Endothelial cell of umbilical vein (primary cell): ENCODE measurements at regions not wholly inside any gene's neighbourhood (a gene's known extent, or its start where the extent isn't known, plus 50 kb on each side); places are given as distances from the start of the nearest gene placed in this dataset.

Experiments used
- BruUV-seq: library from RNA; stranded (reverse); fragments of 400-500 nt; replicated peaks from 2 replicates; lab custom pipeline; 2021; lab: Mats Ljungman, UMichigan
- CTCF ChIA-PET: fragments of 300-600, 350-600 bp; sonication (Branson Sonifier 250); formaldehyde crosslinking; loops from one replicate; lab custom pipeline; 2021; ENCODE audit warnings: antibody characterized with exemption, inconsistent platforms; lab: Charles Lee
- POLR2A ChIA-PET: fragments of 300-600, 350-600 bp; sonication (Branson Sonifier 250); formaldehyde crosslinking; loops from one replicate; lab custom pipeline; 2021; ENCODE audit warnings: antibody characterized with exemption, inconsistent platforms; lab: Charles Lee
- DNase-seq: peaks from one replicate; pipeline ENCODE4 v3.0.0-alpha.2; 2011; ENCODE audit warnings: low read depth, low spot score
- FAIRE-seq: peaks from 2 replicates; lab custom pipeline; 2011; peaks lifted over from hg19 to GRCh38; lab: Jason Lieb, UNC
- H2AFZ ChIP-seq: 2 replicates; pipeline ENCODE4 v1.6.0; 2012; ENCODE audit warnings: low read depth, low read length, control low read depth, inconsistent platforms
- H3K27ac ChIP-seq: 2 replicates; pipeline ENCODE4 v1.5.1; 2011; ENCODE audit warnings: low read depth, mild to moderate bottlenecking, control low read depth, low read length, moderate library complexity; ENCODE audit not compliant: insufficient read depth
- H3K27me3 ChIP-seq, 2 experiments: 2 replicates each; pipeline versions ENCODE4 v1.6.0 to v1.6.1; 2011; ENCODE audit warnings: low read length in 2 of 2, mixed read lengths in 1 of 2; ENCODE audit not compliant: control insufficient read depth in 2 of 2, insufficient read depth in 2 of 2
- H3K36me3 ChIP-seq, 2 experiments: 2 replicates in 1 of 2; 3 replicates in 1 of 2; pipeline ENCODE4 v1.5.1; 2011; ENCODE audit warnings: low read length in 2 of 2, mild to moderate bottlenecking in 1 of 2, moderate library complexity in 1 of 2; ENCODE audit not compliant: control insufficient read depth in 2 of 2, insufficient read depth in 2 of 2; ENCODE audit errors: extremely low read depth in 1 of 2
- H3K4me1 ChIP-seq: 3 replicates; pipeline ENCODE4 v1.5.1; 2011; ENCODE audit warnings: mild to moderate bottlenecking, low read length; ENCODE audit not compliant: control insufficient read depth, insufficient read depth; ENCODE audit errors: extremely low read depth
- H3K4me2 ChIP-seq: 2 replicates; pipeline ENCODE4 v1.6.1; 2011; ENCODE audit warnings: low read length, control low read depth, mixed read lengths; ENCODE audit not compliant: insufficient read depth
- H3K4me3 ChIP-seq, 3 experiments: fragments of 200-600 bp in 1 of 3; sonication (generic), shearing (Covaris generic) in 1 of 3; replicated peaks in 1 of 3; 2 replicates each; pipeline ENCODE4 v1.5.1; 2011 to 2016; ENCODE audit warnings: control low read depth in 3 of 3, low read length in 3 of 3, mild to moderate bottlenecking in 2 of 3, inconsistent platforms in 1 of 3, low read depth in 1 of 3, moderate library complexity in 1 of 3; ENCODE audit not compliant: insufficient read depth in 1 of 3
- H3K79me2 ChIP-seq: 2 replicates; pipeline ENCODE4 v1.6.0; 2012; ENCODE audit warnings: low read length, inconsistent platforms; ENCODE audit not compliant: control insufficient read depth, insufficient read depth
- H3K9ac ChIP-seq: replicated peaks from 2 replicates; pipeline ENCODE3; 2011; ENCODE audit warnings: low read length, control low read depth; ENCODE audit not compliant: insufficient read depth; ENCODE audit errors: extremely low read depth
- H3K9me1 ChIP-seq: replicated peaks from 3 replicates; pipeline ENCODE4 v1.6.0; 2011; ENCODE audit warnings: mild to moderate bottlenecking, low read length; ENCODE audit not compliant: control insufficient read depth, insufficient read depth; ENCODE audit errors: extremely low read depth
- H3K9me3 ChIP-seq: replicated peaks from 2 replicates; pipeline ENCODE4 v1.5.1; 2012; ENCODE audit warnings: low read length, inconsistent platforms; ENCODE audit not compliant: control insufficient read depth, insufficient read depth
- H4K20me1 ChIP-seq: replicated peaks from 2 replicates; pipeline ENCODE3; 2011; ENCODE audit warnings: mild to moderate bottlenecking, low read length; ENCODE audit not compliant: control insufficient read depth, insufficient read depth; ENCODE audit errors: extremely low read depth
- FOS ChIP-seq: IDR thresholded peaks from 2 replicates; pipeline ENCODE4 v1.6.1; 2011; ENCODE audit warnings: mild to moderate bottlenecking, low read length, moderate library complexity, borderline replicate concordance; ENCODE audit not compliant: insufficient read depth
- GATA2 ChIP-seq: IDR thresholded peaks from 2 replicates; pipeline ENCODE4 v1.7.0; 2011; ENCODE audit warnings: low read depth, mild to moderate bottlenecking, moderate library complexity, mixed read lengths, low read length; ENCODE audit not compliant: insufficient read length, insufficient read depth
- MYC ChIP-seq: IDR thresholded peaks from one replicate; pipeline ENCODE4 v1.6.1; 2011; ENCODE audit warnings: mild to moderate bottlenecking, low read depth, low read length
- POLR2A ChIP-seq: IDR thresholded peaks from 2 replicates; pipeline ENCODE4 v1.6.1; 2012; ENCODE audit warnings: low read depth, mild to moderate bottlenecking, control low read depth, low read length
- dilution Hi-C: fragments of 300-500 bp; cut with MboI; formaldehyde crosslinking; loops from one replicate; pipeline ENCODE4 v1.15.0; 2019; ENCODE audit warnings: low sequenced_read_pairs; ENCODE audit not compliant: extremely low pct_ligation_motif_present
- intact Hi-C: fragments of 100-400 bp; cut with micrococcal nuclease; formaldehyde crosslinking; loops from one replicate; pipeline ENCODE4 v1.10.0; 2022

DNA sequence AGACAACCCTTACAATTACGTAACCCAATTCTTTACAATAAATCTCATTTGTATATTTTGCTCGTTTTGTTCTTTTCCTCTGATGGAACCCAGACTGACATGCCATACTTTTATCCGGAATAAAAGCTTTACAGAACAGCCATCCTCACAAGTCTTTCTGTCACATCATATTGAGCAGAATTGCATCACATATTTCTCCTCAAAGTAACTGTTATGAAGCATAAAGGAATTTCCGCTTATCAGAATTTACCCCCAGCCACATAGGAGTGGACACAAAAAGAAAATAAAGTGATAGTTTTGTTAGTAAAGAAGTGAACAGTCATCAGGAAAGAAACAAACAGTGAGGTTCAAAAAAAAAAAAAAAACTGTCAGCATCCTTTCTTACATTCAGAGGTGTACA is 539.5 kb upstream of the LUZP2 start:
- Histone ChIP-seq H3K4me1 (no peaks in the 10 kb centered on the region), H3K9me3 (no peaks in the 10 kb centered on the region), H3K27ac (no peak overlapping the region), H3K9me1 (no peaks in the 10 kb centered on the region), H3K4me3 (no peak overlapping the region), H4K20me1 (no peaks in the 10 kb centered on the region), H3K9ac (no peak overlapping the region), H3K27me3 (no peaks in the 10 kb centered on the region), H3K36me3 (no peaks in the 10 kb centered on the region), H3K79me2 (no peaks in the 10 kb centered on the region), H2AFZ (no peak overlapping the region), H3K4me2 (no peak overlapping the region)
- intact Hi-C loops (no loop called here), dilution Hi-C loops (no loop called here)
- TF ChIP-seq FOS, result no peak
- no peak for TF ChIP-seq MYC
- TF ChIP-seq POLR2A, result no peak
- DNase-seq, result no peak
- FAIRE-seq, result no peak
- POLR2A ChIA-PET, result no interaction called here
- BruUV-seq, result no TSS peak
- CTCF ChIA-PET, result interaction anchor here (0.7 kb wide), 1 partner anchor 9 kb away, joined by 3 read pairs; no protein-coding TSS in a partner anchor

DNA sequence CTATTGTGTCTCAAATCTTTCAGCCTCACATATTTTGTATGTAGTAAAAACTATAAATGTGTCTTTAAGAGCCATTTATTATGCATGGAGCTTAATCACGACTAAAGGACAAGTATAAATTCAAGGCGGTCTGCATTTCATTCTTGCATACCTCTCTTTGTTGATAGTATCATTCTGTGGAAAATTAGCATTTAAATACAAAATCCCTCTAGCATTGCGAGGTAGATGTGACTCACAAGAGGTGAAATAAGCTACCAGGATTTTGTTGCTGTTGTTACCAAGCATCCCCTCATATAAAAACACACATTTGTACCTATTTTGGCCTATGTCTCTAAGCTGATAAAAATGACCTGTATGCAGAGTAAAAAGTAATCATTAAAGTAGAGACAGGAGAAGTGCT is 537.4 kb upstream of the LUZP2 start:
- H3K9me3 ChIP-seq, result no peaks in the 10 kb centered on the region
- intact Hi-C loops, result no loop called here
- dilution Hi-C loops, result no loop called here
- H3K36me3 ChIP-seq, result no peaks in the 10 kb centered on the region
- ChIA-PET POLR2A (no interaction called here), CTCF (interaction anchor here (1.1 to 1.4 kb wide), 3 partner anchors 9 to 420 kb away, joined by 3 to 5 read pairs (median 4); no protein-coding TSS in a partner anchor)
- no peaks in the 10 kb centered on the region for H4K20me1 ChIP-seq
- H3K4me1 ChIP-seq, result no peaks in the 10 kb centered on the region
- no peaks in the 10 kb centered on the region for H3K79me2 ChIP-seq
- H3K4me3 ChIP-seq, result no peak overlapping the region
- H3K9ac ChIP-seq, result no peak overlapping the region
- no peaks in the 10 kb centered on the region for H3K27me3 ChIP-seq
- no peaks in the 10 kb centered on the region for H3K9me1 ChIP-seq
- FAIRE-seq (no peak), DNase-seq (no peak)
- no peak overlapping the region for H3K27ac ChIP-seq
- no TSS peak for BruUV-seq
- no peak overlapping the region for H2AFZ ChIP-seq
- TF ChIP-seq GATA2, result no peak
- H3K4me2 ChIP-seq, result no peak overlapping the region
